ENCODE measurements at regions not wholly inside any gene's neighbourhood (a gene's known extent, or its start where the extent isn't known, plus 50 kb on each side); places are given as distances from the start of the nearest gene placed in this dataset.

DNA sequence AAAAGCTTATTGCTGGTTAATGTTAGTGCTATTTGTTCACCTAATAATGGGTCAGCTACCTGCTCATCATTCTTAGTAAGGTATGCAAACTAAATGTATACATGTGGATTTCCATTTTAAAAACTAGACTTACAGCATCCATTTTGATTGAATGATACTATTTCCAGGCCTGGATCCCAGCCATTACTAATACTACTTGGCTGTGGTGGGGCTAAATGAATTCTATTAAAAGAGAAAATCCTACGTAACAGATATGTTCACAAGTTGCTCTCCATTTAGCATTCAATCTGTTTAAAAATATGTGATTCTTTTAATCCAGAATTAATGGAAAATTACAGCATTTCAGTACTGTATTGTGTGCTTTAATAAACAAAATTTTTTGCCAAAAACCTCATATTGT is 169.4 kb upstream of the MIR17HG start:
- no peak overlapping the region for H3K4me3 Mint-ChIP-seq
- peaks cover 23% of the 10 kb centered on the region for H3K9me3 Mint-ChIP-seq

DNA sequence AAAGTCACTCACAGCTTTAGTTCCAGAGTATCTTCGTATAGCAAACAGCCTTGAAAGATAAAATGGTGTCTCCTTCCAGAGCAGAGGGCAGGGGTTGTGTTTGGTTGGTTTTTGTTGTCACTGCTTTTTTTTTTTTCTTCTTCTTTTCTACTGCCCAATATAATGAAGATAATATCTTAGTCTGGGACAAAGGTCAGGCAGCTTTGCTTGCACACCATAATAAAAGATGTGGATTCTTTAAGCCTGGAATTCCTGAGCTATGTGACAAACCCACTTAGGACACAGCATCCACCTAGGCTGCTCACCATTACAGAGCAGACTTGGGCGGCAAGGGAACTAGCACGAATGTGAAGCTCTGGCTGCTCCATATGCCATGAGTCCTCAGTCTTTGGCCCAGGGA is 165.6 kb upstream of the MIR17HG start:
- DNase-seq (ENCODE audit: low spot score): no peak
- Mint-ChIP-seq H3K9me3 (no peaks in the 10 kb centered on the region), H3K4me1 (peaks cover 15% of the 10 kb centered on the region), H3K27me3 (ENCODE audit: insufficient read depth, low read depth) (peaks cover 4% of the 10 kb centered on the region), H3K27ac (no peak overlapping the region), H3K4me3 (no peak overlapping the region), H3K36me3 (no peaks in the 10 kb centered on the region)
- H3K79me2 ChIP-seq (ENCODE audit: low read depth): no peaks in the 10 kb centered on the region
- H3K27me3 ChIP-seq: no peaks in the 10 kb centered on the region
- TF ChIP-seq, protein P1, sequence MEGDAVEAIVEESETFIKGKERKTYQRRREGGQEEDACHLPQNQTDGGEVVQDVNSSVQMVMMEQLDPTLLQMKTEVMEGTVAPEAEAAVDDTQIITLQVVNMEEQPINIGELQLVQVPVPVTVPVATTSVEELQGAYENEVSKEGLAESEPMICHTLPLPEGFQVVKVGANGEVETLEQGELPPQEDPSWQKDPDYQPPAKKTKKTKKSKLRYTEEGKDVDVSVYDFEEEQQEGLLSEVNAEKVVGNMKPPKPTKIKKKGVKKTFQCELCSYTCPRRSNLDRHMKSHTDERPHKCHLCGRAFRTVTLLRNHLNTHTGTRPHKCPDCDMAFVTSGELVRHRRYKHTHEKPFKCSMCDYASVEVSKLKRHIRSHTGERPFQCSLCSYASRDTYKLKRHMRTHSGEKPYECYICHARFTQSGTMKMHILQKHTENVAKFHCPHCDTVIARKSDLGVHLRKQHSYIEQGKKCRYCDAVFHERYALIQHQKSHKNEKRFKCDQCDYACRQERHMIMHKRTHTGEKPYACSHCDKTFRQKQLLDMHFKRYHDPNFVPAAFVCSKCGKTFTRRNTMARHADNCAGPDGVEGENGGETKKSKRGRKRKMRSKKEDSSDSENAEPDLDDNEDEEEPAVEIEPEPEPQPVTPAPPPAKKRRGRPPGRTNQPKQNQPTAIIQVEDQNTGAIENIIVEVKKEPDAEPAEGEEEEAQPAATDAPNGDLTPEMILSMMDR (IDR thresholded peaks at IDR 0.05): no peak
- TF ChIP-seq EZH2phosphoT487 (IDR thresholded peaks at IDR 0.05) (no peak), EZH2 (IDR thresholded peaks at IDR 0.05) (no peak)
- H2AFZ ChIP-seq (replicated peaks): no peak overlapping the region
- no peaks in the 10 kb centered on the region for H3F3A ChIP-seq (ENCODE audit: low read depth)
- H4K20me1 ChIP-seq (ENCODE audit: low read depth): no peaks in the 10 kb centered on the region
- no peak overlapping the region for H3K4me2 ChIP-seq
- H3K9me3 ChIP-seq (ENCODE audit: low read depth): no peaks in the 10 kb centered on the region
- H3K36me3 ChIP-seq: no peaks in the 10 kb centered on the region
- H3K4me1 ChIP-seq: peaks cover 14% of the 10 kb centered on the region
- no peak overlapping the region for H3K27ac ChIP-seq
- no peak overlapping the region for H3K9ac ChIP-seq
- no peak overlapping the region for H3K4me3 ChIP-seq

More for the DNA sequence above, 169.4 kb upstream of the MIR17HG start:
- Histone ChIP-seq H3K9ac (no peak overlapping the region), H3K27me3 (peaks cover 19% of the 10 kb centered on the region), H3K4me3 (no peak overlapping the region), H3K4me1 (no peaks in the 10 kb centered on the region), H2AFZ (replicated peaks) (no peak overlapping the region), H4K20me1 (ENCODE audit: low read depth) (no peaks in the 10 kb centered on the region), H3K9me3 (ENCODE audit: low read depth) (no peaks in the 10 kb centered on the region), H3F3A (ENCODE audit: low read depth) (no peaks in the 10 kb centered on the region), H3K27ac (no peak overlapping the region), H3K79me2 (ENCODE audit: low read depth) (no peaks in the 10 kb centered on the region), H3K4me2 (no peak overlapping the region), H3K36me3 (no peaks in the 10 kb centered on the region)
- H3K27ac Mint-ChIP-seq: no peak overlapping the region
- H3K4me1 Mint-ChIP-seq: no peaks in the 10 kb centered on the region
- TF ChIP-seq EZH2phosphoT487 (IDR thresholded peaks at IDR 0.05) (no peak), EZH2 (IDR thresholded peaks at IDR 0.05) (no peak)
- TF ChIP-seq, protein P1 (IDR thresholded peaks at IDR 0.05): no peak
- DNase-seq (ENCODE audit: low spot score): no peak
- H3K36me3 Mint-ChIP-seq: peaks cover 6% of the 10 kb centered on the region
- peaks cover 9% of the 10 kb centered on the region for H3K27me3 Mint-ChIP-seq (ENCODE audit: insufficient read depth, low read depth)

DNA sequence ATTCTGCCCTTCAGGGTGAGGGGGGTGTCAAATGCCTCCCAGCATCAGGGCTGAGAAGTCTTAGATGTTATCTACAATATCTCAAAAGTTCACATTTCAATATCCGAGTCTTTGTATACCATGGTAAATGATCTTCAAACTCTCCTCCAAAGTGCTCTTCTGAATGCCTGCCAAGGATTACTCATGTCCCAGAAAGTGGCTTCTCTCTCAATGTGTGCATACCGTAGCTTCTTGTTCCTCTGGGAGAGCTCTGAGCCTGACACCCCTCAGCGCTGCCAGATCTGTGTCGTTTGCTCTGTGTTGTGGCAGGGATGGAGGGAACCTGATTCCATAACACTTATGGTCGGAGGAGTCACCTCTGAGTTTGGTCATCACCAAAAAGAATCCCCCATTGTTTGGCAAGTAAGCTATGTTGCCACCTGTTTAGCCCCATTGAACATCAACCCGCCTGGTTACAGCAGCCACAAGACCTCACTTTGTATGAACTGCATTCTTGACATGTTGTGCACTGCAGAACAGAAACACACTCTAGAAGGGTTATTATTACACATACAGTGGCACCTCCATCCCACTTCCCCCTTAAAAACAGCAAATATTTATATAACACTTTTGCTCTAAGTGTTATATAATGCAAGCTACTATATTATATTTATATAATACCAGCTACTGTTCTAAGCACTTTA is 163.1 kb upstream of the MIR17HG start:
- TF ChIP-seq, protein P1 (IDR thresholded peaks at IDR 0.05): no peak
- no peak for TF ChIP-seq EZH2phosphoT487 (IDR thresholded peaks at IDR 0.05)
- no peak for TF ChIP-seq EZH2 (IDR thresholded peaks at IDR 0.05)
- Mint-ChIP-seq H3K27ac (peak overlapping the region; percentile 26), H3K4me1 (peaks cover 15% of the 10 kb centered on the region), H3K4me3 (no peak overlapping the region), H3K9me3 (no peaks in the 10 kb centered on the region), H3K27me3 (ENCODE audit: insufficient read depth, low read depth) (peaks cover 2% of the 10 kb centered on the region), H3K36me3 (no peaks in the 10 kb centered on the region)
- Histone ChIP-seq H4K20me1 (ENCODE audit: low read depth) (no peaks in the 10 kb centered on the region), H3K27me3 (no peaks in the 10 kb centered on the region), H3K27ac (no peak overlapping the region), H3K36me3 (no peaks in the 10 kb centered on the region), H3K9me3 (ENCODE audit: low read depth) (no peaks in the 10 kb centered on the region), H3K9ac (no peak overlapping the region), H3K79me2 (ENCODE audit: low read depth) (no peaks in the 10 kb centered on the region), H3K4me3 (no peak overlapping the region), H2AFZ (replicated peaks) (peak overlapping the region; percentile 79), H3K4me1 (peaks cover 14% of the 10 kb centered on the region), H3K4me2 (no peak overlapping the region), H3F3A (ENCODE audit: low read depth) (no peaks in the 10 kb centered on the region)
- no peak for DNase-seq (ENCODE audit: low spot score)

All from neural progenitor cell (in vitro differentiated cells).